H1 (cell line): ENCODE measurements at regions not wholly inside any gene's neighbourhood (a gene's known extent, or its start where the extent isn't known, plus 50 kb on each side); places are given as distances from the start of the nearest gene placed in this dataset.

ENCODE experiments used
- EP300 ChIP-seq, 2 experiments: IDR thresholded peaks; 1 replicate in 1 of 2; 2 replicates in 1 of 2; pipeline ENCODE4 v1.6.1; 2011 to 2012; ENCODE audit warnings: low read depth in 2 of 2, low read length in 2 of 2, mild to moderate bottlenecking in 2 of 2, borderline replicate concordance in 1 of 2, inconsistent platforms in 1 of 2, moderate library complexity in 1 of 2
- JUND ChIP-seq: IDR thresholded peaks from 2 replicates; pipeline ENCODE4 v1.6.1; 2011; ENCODE audit warnings: mild to moderate bottlenecking, improper control_type of control experiment, low read length
- MAFK ChIP-seq: IDR thresholded peaks from 2 replicates; pipeline ENCODE4 v1.6.1; 2012; ENCODE audit warnings: low read depth, mild to moderate bottlenecking, improper control_type of control experiment, low read length
- RFX5 ChIP-seq: IDR thresholded peaks from 2 replicates; pipeline ENCODE4 v1.6.1; 2011; ENCODE audit warnings: low read depth, low read length, improper control_type of control experiment, borderline replicate concordance
- TF ChIP-seq, protein P1 (sequence below), 3 experiments: IDR thresholded peaks; 1 replicate in 2 of 3; 2 replicates in 1 of 3; pipeline versions ENCODE4 v1.5.1 to v1.6.1; 2011; ENCODE audit warnings: low read length in 3 of 3, mild to moderate bottlenecking in 3 of 3, inconsistent platforms in 2 of 3, low read depth in 1 of 3, moderate library complexity in 1 of 3; ENCODE audit not compliant: insufficient read depth in 1 of 3; ENCODE audit errors: control extremely low read depth in 1 of 3

DNA sequence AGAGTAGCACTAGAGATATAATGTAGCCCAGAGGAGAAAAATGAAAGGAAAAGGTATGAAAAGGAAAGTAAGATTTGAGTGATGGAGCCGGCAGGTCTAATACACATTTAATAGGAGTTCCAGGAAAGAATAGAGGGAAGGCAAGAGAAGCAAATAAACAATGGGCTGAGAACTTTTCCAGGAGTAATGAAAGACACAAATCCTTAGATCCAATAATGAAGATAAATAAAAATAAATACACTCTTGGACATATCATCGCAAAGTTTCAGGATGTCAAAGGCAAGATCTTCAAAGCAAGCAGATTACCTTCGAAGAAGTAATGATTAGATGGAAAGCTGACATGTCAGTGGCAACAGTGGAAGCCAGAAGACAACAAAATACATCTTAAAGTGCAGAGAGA is 102.0 kb upstream of the YWHAQ start:
- TF ChIP-seq, protein P1, sequence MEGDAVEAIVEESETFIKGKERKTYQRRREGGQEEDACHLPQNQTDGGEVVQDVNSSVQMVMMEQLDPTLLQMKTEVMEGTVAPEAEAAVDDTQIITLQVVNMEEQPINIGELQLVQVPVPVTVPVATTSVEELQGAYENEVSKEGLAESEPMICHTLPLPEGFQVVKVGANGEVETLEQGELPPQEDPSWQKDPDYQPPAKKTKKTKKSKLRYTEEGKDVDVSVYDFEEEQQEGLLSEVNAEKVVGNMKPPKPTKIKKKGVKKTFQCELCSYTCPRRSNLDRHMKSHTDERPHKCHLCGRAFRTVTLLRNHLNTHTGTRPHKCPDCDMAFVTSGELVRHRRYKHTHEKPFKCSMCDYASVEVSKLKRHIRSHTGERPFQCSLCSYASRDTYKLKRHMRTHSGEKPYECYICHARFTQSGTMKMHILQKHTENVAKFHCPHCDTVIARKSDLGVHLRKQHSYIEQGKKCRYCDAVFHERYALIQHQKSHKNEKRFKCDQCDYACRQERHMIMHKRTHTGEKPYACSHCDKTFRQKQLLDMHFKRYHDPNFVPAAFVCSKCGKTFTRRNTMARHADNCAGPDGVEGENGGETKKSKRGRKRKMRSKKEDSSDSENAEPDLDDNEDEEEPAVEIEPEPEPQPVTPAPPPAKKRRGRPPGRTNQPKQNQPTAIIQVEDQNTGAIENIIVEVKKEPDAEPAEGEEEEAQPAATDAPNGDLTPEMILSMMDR (IDR thresholded peaks at IDR 0.05; ENCODE audit: control extremely low read depth in 1 of 3, insufficient read depth in 1 of 3, low read depth in 1 of 3, low read length in 3 of 3), result no peak
- TF ChIP-seq JUND (no peak), MAFK (no peak), RFX5 (no peak), EP300 (IDR thresholded peaks at IDR 0.05; ENCODE audit: borderline replicate concordance in 1 of 2, low read depth in 2 of 2, low read length in 2 of 2) (no peak)
